Right ventricle myocardium inferior (tissue), 1 donor: ENCODE measurements at regions not wholly inside any gene's neighbourhood (a gene's known extent, or its start where the extent isn't known, plus 50 kb on each side); places are given as distances from the start of the nearest gene placed in this dataset.
"Not testable (repeated sequence)": the region's sequence is repeated elsewhere in the genome, so short reads cannot be mapped to it uniquely, and the experiment has no call there.

Experiments used
- ATAC-seq: fragments of 200-7000 bp; cut with Tn5 transposase; one replicate; pipeline ENCODE4 v1.9.1; 2020; ENCODE audit warnings: mild to moderate bottlenecking, moderate library complexity
- DNase-seq: peaks from one replicate; pipeline ENCODE4 v3.0.0; 2021; ENCODE audit errors: missing footprints
- intact Hi-C: fragments of 100-400 bp; cut with DNase I; formaldehyde crosslinking; loops from one replicate; pipeline ENCODE4 v1.11.0; 2022
- donor health status: DM: no; HTN: yes; CAD: no; lungs with severe emphysema.

- ATAC-seq: no peak
- intact Hi-C loops: no loop called here
- no peak for DNase-seq
Measured at GRCh38 chr16:19980632-19981265, 92.9 kb downstream of the GPR139 start.

- no peak for ATAC-seq
- no peak for DNase-seq
- intact Hi-C loops: no loop called here
Measured at GRCh38 chr16:19979638-19980037, 94.1 kb downstream of the GPR139 start.

GRCh38 chr16:19974607-19975006, 90.0 kb upstream of the GPRC5B start:
- DNase-seq: no peak

GRCh38 chr16:19972111-19972510, 87.5 kb upstream of the GPRC5B start:
- intact Hi-C loops: no loop called here
- ATAC-seq (no peak), DNase-seq (no peak)

More at GRCh38 chr16:19974607-19975006, 90.0 kb upstream of the GPRC5B start:
- intact Hi-C loops: no loop called here
- no peak for ATAC-seq

GRCh38 chr16:19968891-19969683, 84.4 kb upstream of the GPRC5B start:
- intact Hi-C loops: no loop called here
- no peak for ATAC-seq
- DNase-seq: no peak

GRCh38 chr16:19967963-19968362, 83.3 kb upstream of the GPRC5B start:
- no peak for ATAC-seq
- intact Hi-C loops: no loop called here
- no peak for DNase-seq

GRCh38 chr16:19967561-19967960, 82.9 kb upstream of the GPRC5B start:
- intact Hi-C loops: no loop called here
- DNase-seq: no peak
- ATAC-seq: no peak

GRCh38 chr16:19963301-19963700, 78.7 kb upstream of the GPRC5B start:
- intact Hi-C loops: no loop called here
- ATAC-seq (peak; percentile 80), DNase-seq (no peak)

- no peak for DNase-seq
- no peak for ATAC-seq
- intact Hi-C loops: no loop called here
Measured at GRCh38 chr16:19960183-19960582, 75.5 kb upstream of the GPRC5B start.

GRCh38 chr16:19959736-19960135, 75.1 kb upstream of the GPRC5B start:
- DNase-seq (no peak), ATAC-seq (no peak)
- intact Hi-C loops: no loop called here

GRCh38 chr16:19955896-19956295, 71.2 kb upstream of the GPRC5B start:
- DNase-seq, intact Hi-C loops, ATAC-seq: not testable (repeated sequence)

- ATAC-seq, intact Hi-C loops, DNase-seq: not testable (repeated sequence)
Measured at GRCh38 chr16:19955084-19955483, 70.4 kb upstream of the GPRC5B start.

GRCh38 chr16:19948186-19949104, 63.8 kb upstream of the GPRC5B start:
- intact Hi-C loops: no loop called here
- no peak for DNase-seq
- ATAC-seq: no peak

- no peak for DNase-seq
- intact Hi-C loops: no loop called here
- no peak for ATAC-seq
Measured at GRCh38 chr16:19945934-19946333, 61.3 kb upstream of the GPRC5B start.

GRCh38 chr16:19940195-19940594, 55.5 kb upstream of the GPRC5B start:
- intact Hi-C loops: no loop called here
- ATAC-seq (no peak), DNase-seq (no peak)

- ATAC-seq: no peak
- DNase-seq: no peak
- intact Hi-C loops: no loop called here
Measured at GRCh38 chr16:19939553-19939952, 54.9 kb upstream of the GPRC5B start.

- intact Hi-C loops: no loop called here
- ATAC-seq (no peak), DNase-seq (no peak)
Measured at GRCh38 chr16:19938536-19938935, 53.9 kb upstream of the GPRC5B start.

GRCh38 chr16:19936441-19936840, 51.8 kb upstream of the GPRC5B start:
- no peak for ATAC-seq
- DNase-seq: no peak
- intact Hi-C loops: no loop called here

- ATAC-seq (no peak), DNase-seq (no peak)
- intact Hi-C loops: no loop called here
Measured at GRCh38 chr16:19935694-19936093, 51.0 kb upstream of the GPRC5B start.
